Gastroesophageal sphincter (tissue), 3 donors: ENCODE measurements at regions not wholly inside any gene's neighbourhood (a gene's known extent, or its start where the extent isn't known, plus 50 kb on each side); places are given as distances from the start of the nearest gene placed in this dataset.

Experiments used
- CTCF ChIP-seq, 4 experiments: fragments of 200-600 bp in 2 of 4; fragments of 450-650 bp in 2 of 4; sonication (generic) in 1 of 4; IDR thresholded peaks; one replicate each; pipeline ENCODE4 v1.5.1; 2017 to 2019; ENCODE audit warnings: antibody characterized with exemption in 4 of 4, mild to moderate bottlenecking in 2 of 4, moderate library complexity in 2 of 4
- POLR2A ChIP-seq, 2 donors: fragments of 450-650 bp; IDR thresholded peaks; one replicate each; pipeline ENCODE4 v1.6.1; 2017; ENCODE audit warnings: antibody characterized with exemption in 2 of 2, mild to moderate bottlenecking in 2 of 2, moderate library complexity in 1 of 2
- POLR2AphosphoS5 ChIP-seq: sonication (generic); formaldehyde crosslinking; IDR thresholded peaks from one replicate; pipeline ENCODE4 v1.6.1; 2017; ENCODE audit warnings: antibody characterized with exemption

GRCh38 chr14:61965030-61965745 is 203.0 kb downstream of the SNAPC1 start:
- TF ChIP-seq CTCF (IDR thresholded peaks at IDR 0.05) (no peak), POLR2A (IDR thresholded peaks at IDR 0.05) (no peak), POLR2AphosphoS5 (no peak)
